HG02943 (cell line): ENCODE measurements at regions not wholly inside any gene's neighbourhood (a gene's known extent, or its start where the extent isn't known, plus 50 kb on each side); places are given as distances from the start of the nearest gene placed in this dataset.

Experiments
- ATAC-seq: cut with Tn5 transposase; IDR thresholded peaks from one replicate; pipeline ENCODE4 v1.9.1; 2021; ENCODE audit warnings: mild to moderate bottlenecking, low read depth, moderate library complexity; ENCODE audit not compliant: unreplicated experiment

DNA sequence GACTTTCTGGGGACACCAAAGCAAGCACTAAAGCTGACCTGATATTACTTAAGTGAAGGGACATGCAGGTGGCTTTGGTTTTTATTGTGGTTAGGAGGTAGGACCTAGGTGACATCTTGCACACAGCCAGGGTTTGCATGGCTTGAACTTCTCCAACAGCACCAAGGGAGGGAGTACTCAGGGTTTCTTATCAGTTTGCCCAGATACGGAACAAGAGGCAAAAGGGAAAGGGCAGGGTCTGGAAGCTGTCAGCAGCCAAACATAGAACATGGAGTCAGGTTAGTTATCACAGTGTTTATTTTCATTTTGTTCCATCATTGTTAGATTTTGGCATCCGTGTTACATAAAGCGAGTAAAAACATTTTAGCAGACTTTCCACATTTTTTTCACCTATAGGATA, 186.3 kb upstream of the CLEC14A start:
- ATAC-seq, result no peak

DNA sequence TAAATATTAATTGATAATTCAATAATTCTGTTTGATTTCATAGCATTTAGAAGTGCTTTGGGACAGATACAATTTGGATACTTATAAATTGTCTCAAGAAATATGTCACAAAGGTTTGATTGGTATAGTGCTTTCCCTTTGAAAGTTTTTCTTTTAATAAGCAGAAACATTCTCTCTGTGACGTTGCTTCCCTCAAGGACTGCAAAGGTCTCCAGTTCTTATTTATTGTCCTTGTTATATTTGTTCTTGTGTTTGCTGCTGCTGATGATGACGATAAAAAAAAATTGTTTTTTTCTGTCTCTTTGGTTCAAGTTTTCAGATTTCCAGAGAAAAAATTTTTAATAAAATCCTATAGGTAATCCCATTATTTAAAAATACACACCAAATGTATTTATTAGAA, 176.3 kb upstream of the CLEC14A start:
- ATAC-seq, result no peak

DNA sequence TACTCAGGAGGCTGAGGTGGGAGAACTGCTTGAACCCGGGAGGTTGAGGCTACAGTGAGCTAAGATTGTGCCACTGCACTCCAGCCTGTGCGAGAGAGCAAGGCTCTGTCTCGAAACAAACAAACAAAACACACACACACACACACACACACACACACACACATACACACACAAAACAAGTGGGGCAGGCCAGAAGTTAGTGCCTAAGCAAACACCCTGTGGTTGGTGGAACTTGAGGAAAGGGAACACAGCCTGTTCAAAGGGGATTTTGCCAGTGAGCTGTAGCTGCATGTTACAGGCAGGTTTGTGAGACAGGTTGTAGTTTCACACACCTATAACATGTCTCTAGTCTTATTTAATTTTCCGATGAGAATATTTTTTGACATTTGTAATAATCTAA, 175.3 kb upstream of the CLEC14A start:
- no peak for ATAC-seq

DNA sequence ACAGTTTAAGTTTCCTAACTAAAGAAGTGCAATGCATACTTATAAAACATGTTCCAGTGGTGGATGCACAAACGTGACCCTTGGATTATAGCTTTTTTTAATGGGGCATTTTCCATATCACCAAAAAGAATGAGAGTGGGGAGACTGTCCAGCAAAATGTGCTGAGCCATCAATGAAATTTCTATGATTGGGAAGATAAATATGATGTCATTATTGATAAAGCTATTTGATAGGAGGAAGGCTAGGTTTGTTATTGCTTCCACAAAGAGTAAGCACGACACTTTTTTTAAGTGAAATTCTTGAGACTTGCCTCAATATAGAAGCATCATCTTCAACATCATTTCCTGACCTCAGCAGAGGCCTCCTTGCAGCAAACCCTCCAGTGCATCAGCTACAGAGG, 174.6 kb upstream of the CLEC14A start:
- no peak for ATAC-seq

DNA sequence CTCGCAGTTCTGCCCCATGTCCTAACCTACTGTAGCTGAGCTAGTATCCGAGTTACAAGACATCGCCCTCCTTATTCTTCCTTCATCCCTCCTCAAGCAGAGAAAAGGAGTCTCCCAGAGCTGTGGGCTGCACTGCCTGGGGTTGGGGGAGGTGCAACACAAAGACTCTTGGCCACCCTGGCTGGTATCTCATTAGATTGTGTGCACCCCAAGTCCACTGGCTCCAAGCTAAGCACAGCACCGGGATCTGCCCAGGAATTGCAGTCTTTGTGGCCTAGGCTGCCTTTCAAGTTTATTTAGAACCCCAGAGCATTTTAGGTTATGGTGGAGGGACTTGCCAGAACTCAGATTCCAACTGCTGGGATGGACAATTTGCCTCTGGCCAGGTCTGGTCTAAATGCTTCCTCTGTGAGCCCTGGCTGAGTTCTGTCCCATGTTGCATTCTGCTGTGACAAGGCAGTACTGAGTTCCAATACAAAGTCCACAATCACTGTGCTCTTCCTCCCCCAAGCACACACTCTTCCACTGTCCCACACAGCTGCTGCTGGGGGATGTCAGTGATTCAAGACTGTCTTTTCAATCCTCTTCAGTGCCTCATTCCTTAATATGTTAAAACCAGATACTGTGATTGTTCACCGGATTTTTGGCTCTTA, 169.6 kb upstream of the CLEC14A start:
- ATAC-seq, result no peak

DNA sequence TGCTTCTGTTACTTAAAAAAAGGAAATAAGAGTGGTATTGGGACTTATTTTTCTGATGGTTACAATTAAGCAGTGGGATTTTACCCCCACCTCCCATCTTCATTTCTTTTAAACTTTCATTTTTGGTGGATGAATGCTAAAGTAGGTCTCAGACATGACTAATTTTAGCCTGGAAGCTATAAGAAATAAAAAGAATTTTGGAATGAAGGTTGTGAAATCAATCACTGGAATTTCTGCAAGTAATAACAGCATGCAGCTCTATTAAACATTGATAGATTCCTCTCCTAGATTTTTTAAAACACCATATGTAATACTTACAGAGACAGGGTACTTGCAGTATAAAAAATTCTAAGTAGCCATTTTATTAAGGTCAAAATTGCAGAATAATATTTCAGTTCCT, 164.2 kb upstream of the CLEC14A start:
- no peak for ATAC-seq

DNA sequence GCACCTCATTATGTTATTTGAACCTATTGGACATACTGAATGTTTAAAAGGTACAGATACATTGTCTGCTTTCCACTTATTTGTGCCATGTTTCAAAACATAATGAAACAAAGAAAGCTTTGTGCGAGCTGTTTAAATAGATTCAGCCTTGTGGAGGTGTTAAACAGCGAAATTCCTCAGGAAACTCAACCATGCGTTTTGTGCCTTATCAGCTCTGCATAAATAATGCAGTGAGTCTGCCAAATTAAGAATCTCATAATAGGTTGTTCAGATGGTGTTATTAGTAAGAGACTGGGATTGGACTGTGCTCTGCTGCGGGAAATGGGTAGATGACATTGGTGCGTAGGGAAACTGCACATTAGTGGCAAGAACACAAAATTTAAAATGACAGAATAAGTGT, 163.7 kb upstream of the CLEC14A start:
- ATAC-seq, result no peak

DNA sequence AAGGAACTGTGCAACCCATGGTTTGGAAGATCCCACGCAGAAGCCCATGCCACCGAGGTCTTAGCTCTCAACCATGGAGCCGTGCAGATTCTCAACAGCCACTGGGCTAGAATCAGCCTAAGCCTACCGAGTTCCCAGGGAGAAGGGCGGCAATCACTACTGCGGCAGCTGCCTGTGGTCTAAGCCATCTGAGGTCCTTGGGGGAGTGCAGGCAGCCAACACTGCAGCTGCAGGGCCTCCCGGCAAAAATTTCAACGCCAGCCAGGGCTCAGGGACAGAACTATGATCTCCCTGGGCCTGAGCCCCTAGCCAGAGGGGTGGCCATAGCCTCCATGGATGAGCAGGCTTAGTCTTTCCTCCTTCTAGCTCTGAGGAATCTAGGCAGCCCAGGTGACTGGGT, 156.8 kb upstream of the CLEC14A start:
- no peak for ATAC-seq

DNA sequence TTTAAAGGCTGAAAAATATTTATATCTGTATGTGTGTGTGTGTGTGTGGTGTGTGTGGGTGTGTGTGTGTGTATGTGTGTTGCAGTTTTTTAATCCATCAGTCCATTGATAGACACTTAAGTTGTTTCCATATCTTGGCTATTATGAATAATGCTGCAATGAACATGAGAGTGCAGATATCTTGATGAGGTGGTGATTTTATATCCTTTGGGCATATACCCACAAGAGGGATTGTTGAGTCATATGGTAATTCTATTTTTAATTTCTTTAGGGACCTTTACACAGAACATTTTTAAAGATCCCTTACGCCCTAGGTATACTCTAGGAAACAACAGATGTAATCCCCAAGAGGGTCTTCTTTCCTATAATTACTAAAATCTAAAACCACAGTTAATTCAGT, 154.5 kb upstream of the CLEC14A start:
- no peak for ATAC-seq

DNA sequence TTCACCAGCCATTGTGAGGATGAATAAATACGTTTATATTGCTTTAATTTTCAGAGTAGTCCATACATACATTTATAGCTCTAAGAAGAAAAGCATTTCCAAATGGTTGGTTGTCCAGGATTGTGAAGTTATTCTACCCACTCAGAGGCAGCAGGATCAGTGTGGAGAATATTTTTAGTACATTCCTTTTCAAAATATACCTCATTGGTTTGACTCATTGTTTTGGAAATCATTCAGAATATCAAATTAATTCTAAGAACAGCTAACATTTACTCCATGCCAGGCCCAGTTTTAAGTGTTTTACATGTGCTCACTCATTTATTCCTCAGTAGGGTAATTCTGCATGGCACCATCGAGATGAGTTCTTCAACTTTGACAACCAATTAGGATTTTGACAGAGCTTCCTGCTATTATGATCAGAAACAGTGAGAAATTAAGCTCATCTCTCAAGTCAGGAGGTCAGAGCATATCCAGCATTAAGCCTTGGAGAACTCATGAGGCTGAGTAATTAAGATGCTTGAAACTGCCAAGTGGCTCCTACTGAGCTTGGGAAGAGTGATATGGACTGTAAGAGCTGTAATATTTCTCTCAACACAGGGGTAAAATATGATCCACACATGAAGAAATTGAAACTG, 153.3 kb upstream of the CLEC14A start:
- no peak for ATAC-seq

DNA sequence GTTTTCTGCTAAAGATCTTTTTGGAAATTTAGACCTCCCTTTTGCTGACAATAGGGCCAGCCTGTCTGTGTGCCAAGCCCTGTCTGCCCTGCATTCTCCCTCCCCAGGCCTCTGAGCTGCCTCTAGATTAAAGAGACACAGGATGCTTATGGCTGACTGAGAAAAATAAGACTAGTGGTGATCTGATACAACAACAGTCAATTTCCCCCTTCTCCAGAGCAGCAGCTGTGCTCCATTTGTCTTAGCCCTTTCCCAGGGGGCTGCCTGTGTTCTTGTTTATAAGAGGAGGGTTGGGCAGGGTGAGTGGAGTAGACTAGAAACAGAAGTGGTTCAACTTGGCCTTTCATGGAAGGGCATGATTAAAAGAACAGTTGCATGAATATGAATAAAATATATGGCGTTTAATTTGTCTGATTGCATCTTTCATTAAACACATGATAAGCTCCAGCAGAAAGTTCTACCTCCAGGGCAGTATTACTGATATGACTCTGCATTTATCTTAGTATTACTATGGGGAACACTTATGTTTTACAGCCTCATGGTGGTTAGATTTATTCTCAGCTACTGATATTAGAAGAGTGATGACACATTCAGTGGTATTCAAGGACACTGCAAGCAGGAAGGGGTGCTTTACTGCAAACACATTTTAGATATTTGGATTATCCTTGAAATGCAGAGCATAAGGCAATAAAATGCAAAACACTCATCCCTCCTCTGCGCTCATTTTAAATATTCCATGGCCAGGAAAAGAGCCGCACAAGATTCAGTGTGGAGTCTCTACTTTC, 150.2 kb upstream of the CLEC14A start:
- ATAC-seq, result no peak

DNA sequence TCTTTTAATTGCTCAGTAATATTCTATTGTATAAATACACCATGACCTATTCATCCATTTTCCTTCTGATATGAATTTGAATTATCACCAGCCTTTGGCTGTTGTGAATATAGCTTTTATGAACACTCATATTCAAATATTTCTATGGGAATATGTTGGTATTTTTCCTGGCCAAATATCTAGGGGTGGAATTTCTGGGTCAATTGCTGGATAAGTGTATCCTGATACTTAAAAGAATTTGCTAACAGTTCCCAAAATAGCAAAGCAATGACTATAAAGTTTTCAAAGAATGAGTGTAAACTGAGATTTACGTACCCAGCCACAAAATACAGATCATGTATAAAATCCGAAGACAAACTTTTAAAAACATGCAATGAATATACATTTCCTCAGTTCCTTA, 148.7 kb upstream of the CLEC14A start:
- no peak for ATAC-seq

DNA sequence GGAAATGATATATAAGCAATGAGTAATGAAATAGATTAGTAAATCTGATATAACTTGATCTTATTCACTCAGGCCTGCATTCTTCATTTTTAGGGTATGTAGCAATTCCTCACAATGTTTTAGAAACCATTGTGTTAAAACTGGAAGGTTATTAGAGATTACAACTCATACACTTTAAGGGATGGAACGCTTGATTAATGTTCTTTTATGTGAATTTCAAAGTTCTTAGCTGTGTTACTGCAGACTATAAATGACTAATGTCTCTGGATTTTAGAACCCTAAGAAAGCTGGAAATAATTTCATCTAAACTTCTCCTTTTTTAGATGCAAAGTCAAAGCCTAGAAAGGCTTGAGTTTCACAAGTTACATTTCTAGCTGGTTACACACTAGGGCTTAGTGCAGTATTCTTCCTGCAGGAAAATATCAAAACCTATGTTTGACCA, 148.2 kb upstream of the CLEC14A start:
- ATAC-seq, result no peak

DNA sequence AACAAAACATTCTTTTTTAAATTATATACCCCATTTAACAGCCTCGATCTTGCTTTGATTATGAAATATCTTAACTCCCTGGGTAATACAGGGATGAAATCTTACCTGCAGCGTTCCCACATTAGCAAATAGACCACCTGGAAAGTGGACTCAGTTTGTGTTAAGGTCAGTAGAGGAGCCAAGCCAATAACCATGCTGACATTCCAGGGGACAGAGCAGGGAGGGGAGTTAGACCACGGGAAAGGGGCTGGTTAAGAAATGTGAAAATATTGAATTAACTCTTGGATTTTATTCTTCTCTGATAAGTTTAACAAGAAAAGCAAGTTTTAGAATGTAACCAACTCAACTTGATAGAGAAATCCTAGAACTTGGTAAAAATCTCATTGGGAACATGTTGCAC, 144.9 kb upstream of the CLEC14A start:
- no peak for ATAC-seq

DNA sequence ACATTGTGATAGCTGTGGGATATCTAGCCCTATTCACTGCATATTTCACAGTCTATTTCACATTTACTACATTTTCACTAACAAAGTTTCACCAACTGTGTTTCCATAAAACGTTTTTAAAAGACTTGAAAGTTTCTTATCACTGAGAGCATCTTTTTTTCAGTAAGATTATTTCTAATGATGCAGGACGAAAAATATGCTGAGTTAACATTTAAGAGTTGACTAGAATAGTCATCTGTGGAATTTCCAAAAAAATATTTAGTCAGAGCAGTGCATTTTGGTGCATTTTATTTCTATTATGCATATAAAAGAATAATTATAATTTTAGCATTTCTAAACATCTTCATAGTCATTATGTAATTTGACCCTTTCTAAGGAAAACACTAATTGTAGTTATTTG, 143.8 kb upstream of the CLEC14A start:
- ATAC-seq, result no peak

DNA sequence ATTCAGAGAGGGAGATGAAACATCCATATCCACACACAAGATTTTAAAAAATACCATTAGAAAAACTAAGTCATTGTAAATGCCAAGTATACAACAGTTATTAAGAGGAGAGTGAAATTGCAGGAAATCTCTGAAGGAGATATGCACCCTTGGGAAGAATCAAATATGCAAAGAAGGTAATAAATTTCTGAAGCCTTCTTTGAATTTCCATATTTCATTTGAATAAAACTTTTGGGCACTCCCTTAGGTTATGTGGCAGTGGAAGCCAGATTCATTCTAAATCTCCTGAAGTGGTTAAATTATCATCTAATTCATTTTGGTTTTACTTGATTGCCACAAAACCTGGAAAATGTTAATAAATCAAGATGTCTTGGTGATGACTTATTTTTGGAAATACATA, 138.9 kb upstream of the CLEC14A start:
- no peak for ATAC-seq

DNA sequence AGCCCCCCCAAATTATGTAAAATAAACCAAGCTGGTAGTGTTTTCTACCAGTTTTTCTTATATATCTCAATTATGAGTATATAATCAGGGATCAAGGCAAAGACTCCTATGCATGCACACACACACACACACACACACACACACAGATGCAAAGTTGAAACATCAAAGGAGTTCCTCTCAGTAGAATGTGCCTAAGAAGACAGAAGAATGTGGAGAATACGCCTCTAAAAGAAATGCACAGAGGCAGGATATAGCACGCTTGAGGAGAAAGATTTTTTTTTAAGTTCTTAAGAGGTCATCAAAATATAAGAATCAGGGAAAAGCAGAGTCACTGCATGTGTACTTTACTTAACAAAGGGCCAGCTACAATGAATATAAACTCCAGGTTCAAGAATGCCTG, 138.2 kb upstream of the CLEC14A start:
- ATAC-seq, result no peak

DNA sequence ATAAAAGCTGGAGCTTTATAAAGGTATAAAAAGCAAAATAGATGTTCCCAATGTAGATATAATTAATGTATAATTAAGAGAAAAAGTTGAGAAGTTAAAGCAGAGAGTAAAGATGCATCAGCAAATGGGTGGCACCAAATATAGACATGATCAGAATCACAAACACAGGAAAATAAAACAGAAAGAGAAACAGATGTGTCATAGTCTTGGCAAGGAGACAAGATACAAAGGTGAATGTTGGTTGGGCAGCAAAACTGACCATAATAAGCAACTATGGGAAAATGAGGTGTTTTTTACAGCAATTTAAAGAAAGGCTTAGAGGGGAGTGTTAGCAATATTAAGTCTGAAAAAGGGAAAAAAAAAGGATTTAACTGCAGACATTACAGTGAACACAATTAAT, 135.4 kb upstream of the CLEC14A start:
- no peak for ATAC-seq

DNA sequence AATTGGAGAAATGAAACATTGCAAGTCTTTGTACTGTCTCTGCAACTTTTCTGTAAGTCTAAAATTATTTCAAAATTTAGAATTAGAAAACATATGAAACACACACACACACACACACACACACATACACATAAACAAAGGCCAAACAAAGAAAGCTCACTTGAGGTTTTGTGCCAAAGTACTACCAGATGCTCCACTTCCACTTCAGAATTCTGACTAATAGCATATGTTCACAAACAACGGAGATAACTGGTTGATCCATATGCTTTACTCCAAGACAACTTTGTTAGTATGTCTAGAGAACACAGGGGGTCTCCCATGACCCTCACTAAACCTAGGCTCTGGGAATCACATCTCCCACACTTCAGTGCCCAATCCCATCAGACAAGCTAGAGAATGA, 133.8 kb upstream of the CLEC14A start:
- ATAC-seq, result no peak

DNA sequence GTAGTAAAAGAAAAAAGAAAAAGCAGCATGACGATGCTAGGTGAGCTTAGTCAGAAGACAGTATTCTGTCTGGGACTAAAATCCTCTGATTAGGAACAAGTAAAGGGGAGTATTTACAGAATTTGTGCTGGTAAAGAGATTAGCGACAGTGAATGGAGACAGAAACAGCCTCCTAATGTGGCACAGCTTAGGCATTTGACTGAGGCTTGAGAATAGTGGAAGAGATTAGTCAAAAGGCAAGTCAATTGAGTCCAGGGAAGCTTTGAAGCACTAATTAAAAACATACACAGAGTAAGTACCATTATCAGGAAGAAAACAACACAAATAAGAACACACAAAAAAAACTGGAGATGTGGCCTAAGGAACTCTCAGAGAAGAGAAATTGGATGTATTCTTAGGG, 131.9 kb upstream of the CLEC14A start:
- ATAC-seq, result no peak

DNA sequence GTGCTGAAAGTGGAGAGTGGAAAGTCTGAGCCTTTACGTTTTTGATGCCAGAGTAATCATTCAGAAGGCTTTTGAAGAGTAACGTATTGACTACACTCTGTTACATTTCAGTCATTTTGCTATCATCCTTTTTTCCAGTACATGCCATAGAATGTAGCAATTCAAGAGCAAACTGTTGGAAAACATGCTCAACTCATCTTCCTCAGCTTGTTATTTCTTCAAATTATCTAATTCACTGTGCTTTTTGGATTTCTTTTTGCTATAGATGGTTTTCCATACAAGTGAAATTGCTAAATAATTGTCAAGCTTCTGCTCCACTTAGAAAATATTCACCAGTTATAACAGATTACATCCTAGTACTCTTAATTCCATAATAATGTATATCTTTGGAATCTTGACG, 129.9 kb upstream of the CLEC14A start:
- ATAC-seq, result no peak

DNA sequence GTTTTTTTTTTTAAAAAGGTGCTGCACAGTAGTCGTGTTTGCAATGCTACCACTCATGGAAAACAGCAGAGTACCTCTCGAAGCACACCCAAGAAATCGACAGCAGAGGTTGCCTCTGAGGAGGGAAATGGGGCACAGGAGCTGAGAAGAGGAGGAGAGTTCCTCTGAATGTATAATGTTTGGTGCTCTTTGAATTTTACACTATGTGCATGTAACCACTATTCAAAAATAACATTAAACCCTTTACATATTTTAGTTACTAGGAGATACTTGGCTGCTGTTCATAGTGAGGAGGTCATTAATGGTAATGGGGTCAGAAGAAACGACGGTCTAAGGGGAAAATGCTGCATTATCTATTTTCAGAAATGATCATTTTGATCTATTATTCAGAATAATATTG, 129.4 kb upstream of the CLEC14A start:
- ATAC-seq, result no peak
